ENCODE measurements at regions not wholly inside any gene's neighbourhood (a gene's known extent, or its start where the extent isn't known, plus 50 kb on each side); places are given as distances from the start of the nearest gene placed in this dataset.

- peaks cover 52% of the 10 kb centered on the region for H3K4me1 ChIP-seq (ENCODE audit: insufficient read depth)
- H3K4me3 ChIP-seq, result no peak overlapping the region
- H3K9me3 ChIP-seq (ENCODE audit: low read depth), result no peaks in the 10 kb centered on the region
- H3K4me2 ChIP-seq (ENCODE audit: unreplicated experiment), result no peak overlapping the region
- TF ChIP-seq EZH2 (IDR thresholded peaks at IDR 0.05; ENCODE audit: insufficient read depth, poor library complexity, severe bottlenecking) (no peak), EZH2phosphoT487 (IDR thresholded peaks at IDR 0.05; ENCODE audit: insufficient read depth, low read depth) (no peak)
- peak; percentile 24 for DNase-seq
- no peaks in the 10 kb centered on the region for H3K36me3 ChIP-seq (ENCODE audit: low read depth)
- peak overlapping the region; percentile 19; the same call in 1 of the 2 replicates for H3K27ac ChIP-seq
- no peaks in the 10 kb centered on the region for H4K20me1 ChIP-seq (ENCODE audit: insufficient read depth)
- no peaks in the 10 kb centered on the region for H3K79me2 ChIP-seq (ENCODE audit: insufficient read depth)
- H3K27me3 ChIP-seq (replicated peaks; ENCODE audit: insufficient read depth), result no peaks in the 10 kb centered on the region
- in situ Hi-C loops (cut with MboI), result no loop called here
- H2AFZ ChIP-seq, result peak overlapping the region; percentile 59
- 11 to 30% methylated on average over 2 of the region's 2 CpGs for WGBS, 2 experiments (ENCODE audit: low coverage in 1 of 2, low lambda C conversion rate in 2 of 2, missing lambda C conversion rate in 2 of 2)
- H3F3A ChIP-seq (ENCODE audit: insufficient read depth), result peaks cover 40% of the 10 kb centered on the region
- no peak overlapping the region for H3K9ac ChIP-seq
- H3K9me2 ChIP-seq (ENCODE audit: insufficient read depth), result no peaks in the 10 kb centered on the region
Measured at GRCh38 chr2:215797676-215798075, 215.7 kb downstream of the MREG start.

- Histone ChIP-seq H3K79me2 (ENCODE audit: insufficient read depth) (no peaks in the 10 kb centered on the region), H3K9ac (peak overlapping the region; percentile 2; the same call in 1 of the 2 replicates), H3K27ac (peak overlapping the region; percentile 61), H3K4me3 (no peak overlapping the region), H3K36me3 (ENCODE audit: low read depth) (no peaks in the 10 kb centered on the region), H3K4me2 (ENCODE audit: unreplicated experiment) (peak overlapping the region; percentile 4), H3F3A (ENCODE audit: insufficient read depth) (peaks cover 40% of the 10 kb centered on the region), H3K9me2 (ENCODE audit: insufficient read depth) (no peaks in the 10 kb centered on the region), H4K20me1 (ENCODE audit: insufficient read depth) (no peaks in the 10 kb centered on the region), H2AFZ (no peak overlapping the region), H3K9me3 (ENCODE audit: low read depth) (no peaks in the 10 kb centered on the region), H3K4me1 (ENCODE audit: insufficient read depth) (peaks cover 60% of the 10 kb centered on the region), H3K27me3 (replicated peaks; ENCODE audit: insufficient read depth) (no peaks in the 10 kb centered on the region)
- in situ Hi-C loops (cut with MboI), result no loop called here
- 29% methylated on average over 4 of the region's 4 CpGs for WGBS, 2 experiments (ENCODE audit: low coverage in 1 of 2, low lambda C conversion rate in 2 of 2, missing lambda C conversion rate in 2 of 2)
- DNase-seq, result peak; percentile 90
- TF ChIP-seq EZH2 (IDR thresholded peaks at IDR 0.05; ENCODE audit: insufficient read depth, poor library complexity, severe bottlenecking), result no peak
- TF ChIP-seq EZH2phosphoT487 (IDR thresholded peaks at IDR 0.05; ENCODE audit: insufficient read depth, low read depth), result no peak
Measured at GRCh38 chr2:215796140-215796855, 217.1 kb downstream of the MREG start.

- no peaks in the 10 kb centered on the region for H3K9me3 ChIP-seq (ENCODE audit: low read depth)
- H3K9ac ChIP-seq, result no peak overlapping the region
- no peak overlapping the region for H3K4me3 ChIP-seq
- H4K20me1 ChIP-seq (ENCODE audit: insufficient read depth), result no peaks in the 10 kb centered on the region
- no peaks in the 10 kb centered on the region for H3K36me3 ChIP-seq (ENCODE audit: low read depth)
- in situ Hi-C loops (cut with MboI), result no loop called here
- H3K4me1 ChIP-seq (ENCODE audit: insufficient read depth), result peaks cover 69% of the 10 kb centered on the region
- no peaks in the 10 kb centered on the region for H3K27me3 ChIP-seq (replicated peaks; ENCODE audit: insufficient read depth)
- H2AFZ ChIP-seq, result no peak overlapping the region
- WGBS, 2 experiments (ENCODE audit: low coverage in 1 of 2, low lambda C conversion rate in 2 of 2, missing lambda C conversion rate in 2 of 2), result 93 to 96% methylated on average over 5 of the region's 5 CpGs
- no peak for TF ChIP-seq EZH2 (IDR thresholded peaks at IDR 0.05; ENCODE audit: insufficient read depth, poor library complexity, severe bottlenecking)
- no peak for TF ChIP-seq EZH2phosphoT487 (IDR thresholded peaks at IDR 0.05; ENCODE audit: insufficient read depth, low read depth)
- no peaks in the 10 kb centered on the region for H3K79me2 ChIP-seq (ENCODE audit: insufficient read depth)
- no peak for DNase-seq
- H3F3A ChIP-seq (ENCODE audit: insufficient read depth), result peaks cover 48% of the 10 kb centered on the region
- no peaks in the 10 kb centered on the region for H3K9me2 ChIP-seq (ENCODE audit: insufficient read depth)
- H3K4me2 ChIP-seq (ENCODE audit: unreplicated experiment), result no peak overlapping the region
- H3K27ac ChIP-seq, result peak overlapping the region; percentile 88
Measured at GRCh38 chr2:215794829-215795546, 218.4 kb downstream of the MREG start.

- H2AFZ ChIP-seq, result no peak overlapping the region; the same call in 1 of the 2 replicates
- H4K20me1 ChIP-seq (ENCODE audit: insufficient read depth), result no peaks in the 10 kb centered on the region
- no peaks in the 10 kb centered on the region for H3K79me2 ChIP-seq (ENCODE audit: insufficient read depth)
- H3K9me2 ChIP-seq (ENCODE audit: insufficient read depth), result no peaks in the 10 kb centered on the region
- H3K4me1 ChIP-seq (ENCODE audit: insufficient read depth), result peaks cover 62% of the 10 kb centered on the region
- peaks cover 48% of the 10 kb centered on the region for H3F3A ChIP-seq (ENCODE audit: insufficient read depth)
- no peaks in the 10 kb centered on the region for H3K27me3 ChIP-seq (replicated peaks; ENCODE audit: insufficient read depth)
- H3K27ac ChIP-seq, result peak overlapping the region; percentile 88
- peak overlapping the region; percentile 46 for H3K4me2 ChIP-seq (ENCODE audit: unreplicated experiment)
- no peaks in the 10 kb centered on the region for H3K36me3 ChIP-seq (ENCODE audit: low read depth)
- TF ChIP-seq EZH2phosphoT487 (IDR thresholded peaks at IDR 0.05; ENCODE audit: insufficient read depth, low read depth) (no peak), EZH2 (IDR thresholded peaks at IDR 0.05; ENCODE audit: insufficient read depth, poor library complexity, severe bottlenecking) (no peak)
- WGBS, 2 experiments (ENCODE audit: low coverage in 1 of 2, low lambda C conversion rate in 2 of 2, missing lambda C conversion rate in 2 of 2), result 55 to 56% methylated on average over 3 of the region's 3 CpGs
- in situ Hi-C loops (cut with MboI), result no loop called here
- DNase-seq, result peak; percentile 96
- H3K9me3 ChIP-seq (ENCODE audit: low read depth), result no peaks in the 10 kb centered on the region
- H3K4me3 ChIP-seq, result no peak overlapping the region
- peak overlapping the region; percentile 42 for H3K9ac ChIP-seq
Measured at GRCh38 chr2:215793747-215794595, 219.4 kb downstream of the MREG start.
